ENCODE measurements at regions not wholly inside any gene's neighbourhood (a gene's known extent, or its start where the extent isn't known, plus 50 kb on each side); places are given as distances from the start of the nearest gene placed in this dataset.

DNA sequence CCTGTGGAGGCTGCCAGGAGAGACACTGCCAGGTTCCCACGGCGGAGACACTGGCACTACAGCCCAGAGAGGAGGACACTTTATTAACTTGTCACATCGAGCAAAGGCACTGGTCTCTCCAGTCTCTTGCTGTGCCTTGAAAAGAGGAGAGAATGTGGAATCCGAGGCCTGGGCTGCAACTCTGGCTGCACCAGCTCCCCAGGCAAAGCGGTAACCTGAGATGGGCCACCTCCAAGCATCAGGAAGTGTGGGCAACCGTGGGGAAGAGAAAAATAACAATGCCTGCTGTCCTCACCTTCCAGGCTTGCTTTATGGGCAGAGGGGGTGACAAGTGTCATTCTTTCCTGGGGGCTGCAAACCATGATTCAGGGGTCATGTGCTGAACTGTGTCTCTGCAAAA lies 91.6 kb upstream of the RGMA start:
- WGBS, 2 donors: 62 to 70% methylated on average over 6 of the region's 6 CpGs
- H3K36me3 ChIP-seq: no peaks in the 10 kb centered on the region
- H3K9me3 ChIP-seq: no peaks in the 10 kb centered on the region
- H3K27ac ChIP-seq: no peak overlapping the region
- H3K4me1 ChIP-seq: peaks cover 0 to 11% (median 4%) of the 10 kb centered on the region in 9 donors
- no peak for DNase-seq
- ATAC-seq: no peak
- TF ChIP-seq CTCF (IDR thresholded peaks at IDR 0.05): no peak
- peaks cover 0 to under 1% (median 0%) of the 10 kb centered on the region in 7 donors for H3K27me3 ChIP-seq
- H3K4me3 ChIP-seq: no peak overlapping the region
- intact Hi-C loops (cut with DNase I): no loop called here

GRCh38 chr15:93180128-93180527 lies 91.1 kb upstream of the RGMA start:
- no peak for TF ChIP-seq CTCF (IDR thresholded peaks at IDR 0.05)
- intact Hi-C loops (cut with DNase I): no loop called here

GRCh38 chr15:93179700-93180102 lies 90.7 kb upstream of the RGMA start:
- intact Hi-C loops (cut with DNase I): no loop called here
- H3K4me3 ChIP-seq: no peak overlapping the region
- 48 to 65% methylated on average over 17 of the region's 17 CpGs for WGBS, 2 donors

More at GRCh38 chr15:93180128-93180527, 91.1 kb upstream of the RGMA start:
- 81 to 90% methylated on average over 7 of the region's 7 CpGs for WGBS, 2 donors
- peaks cover 0 to 11% (median 4%) of the 10 kb centered on the region in 9 donors for H3K4me1 ChIP-seq
- no peak for DNase-seq
- no peak overlapping the region for H3K27ac ChIP-seq
- H3K36me3 ChIP-seq: no peaks in the 10 kb centered on the region
- H3K27me3 ChIP-seq: peaks cover 0 to 6% (median 0%) of the 10 kb centered on the region in 7 donors
- H3K9me3 ChIP-seq: no peaks in the 10 kb centered on the region
- H3K4me3 ChIP-seq: no peak overlapping the region
- ATAC-seq: no peak

DNA sequence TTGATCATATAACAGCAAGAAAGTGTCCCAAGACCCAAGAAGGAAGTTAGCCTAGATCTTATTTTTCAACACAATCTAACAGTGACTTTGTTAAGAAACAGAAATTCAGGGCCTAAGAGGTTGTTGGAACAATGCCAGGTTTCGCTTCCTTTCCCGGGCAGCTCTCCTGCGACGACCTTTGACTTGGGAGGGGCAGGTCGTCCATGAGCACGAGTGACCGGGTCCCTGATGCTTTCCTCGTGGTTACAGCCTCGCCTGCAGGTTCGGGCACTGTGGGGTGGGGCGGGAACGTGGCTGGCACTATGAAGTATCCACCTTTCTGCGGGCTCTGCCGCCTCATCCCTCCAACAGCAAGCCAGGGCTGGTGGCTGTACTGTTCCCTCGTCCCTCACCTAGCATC lies 90.1 kb upstream of the RGMA start:
- DNase-seq: peak; percentile 28 to 34

More at GRCh38 chr15:93179700-93180102, 90.7 kb upstream of the RGMA start:
- no peak overlapping the region for H3K27ac ChIP-seq
- H3K4me1 ChIP-seq: peaks cover 0 to 11% (median 4%) of the 10 kb centered on the region in 9 donors
- TF ChIP-seq CTCF (IDR thresholded peaks at IDR 0.05): no peak
- H3K36me3 ChIP-seq: no peaks in the 10 kb centered on the region
- DNase-seq (no peak), ATAC-seq (no peak)
- H3K27me3 ChIP-seq: peaks cover 0 to 6% (median 0%) of the 10 kb centered on the region in 7 donors
- no peaks in the 10 kb centered on the region for H3K9me3 ChIP-seq

More for the DNA sequence above, 90.1 kb upstream of the RGMA start:
- peak in 6 of 8 donors; percentile 37 to 60 (median 56) for ATAC-seq
- peaks cover 0 to 6% (median 0%) of the 10 kb centered on the region in 7 donors for H3K27me3 ChIP-seq
- no peaks in the 10 kb centered on the region for H3K9me3 ChIP-seq
- peaks cover 0 to 11% (median 4%) of the 10 kb centered on the region in 9 donors for H3K4me1 ChIP-seq
- no peaks in the 10 kb centered on the region for H3K36me3 ChIP-seq
- WGBS, 2 donors: 40 to 42% methylated on average over 15 of the region's 15 CpGs
- TF ChIP-seq CTCF (IDR thresholded peaks at IDR 0.05): no peak
- no peak overlapping the region for H3K4me3 ChIP-seq
- intact Hi-C loops (cut with DNase I): no loop called here
- H3K27ac ChIP-seq: no peak overlapping the region

All from heart right ventricle (tissue), 16 donors.